ENCODE measurements at regions not wholly inside any gene's neighbourhood (a gene's known extent, or its start where the extent isn't known, plus 50 kb on each side); places are given as distances from the start of the nearest gene placed in this dataset.

- no peak for TF ChIP-seq SKIL (CRISPR knock-in tag; IDR thresholded peaks at IDR 0.05; ENCODE audit: borderline replicate concordance)
- TF ChIP-seq MTERF4 (CRISPR knock-in tag; IDR thresholded peaks at IDR 0.05): no peak
- no peak for TF ChIP-seq PRPF4 (IDR thresholded peaks at IDR 0.05; ENCODE audit: low read depth, low read length, poor library complexity, severe bottlenecking)
- TF ChIP-seq ZSCAN21 (CRISPR knock-in tag; IDR thresholded peaks at IDR 0.05; ENCODE audit: borderline replicate concordance): no peak
- TF ChIP-seq E2F1 (CRISPR knock-in tag; IDR thresholded peaks at IDR 0.05): no peak
- no peak for TF ChIP-seq ZNF572 (CRISPR knock-in tag; IDR thresholded peaks at IDR 0.05)
These were observed 282.9 kb downstream of the RAB28 start (continued) for GRCh38 chr4:13201241-13201640.

GRCh38 chr4:13196721-13197120 lies 287.4 kb downstream of the RAB28 start:
- Histone ChIP-seq H4K20me1 (ENCODE audit: insufficient read depth, low read length) (no peaks in the 10 kb centered on the region), H3K79me2 (ENCODE audit: insufficient read depth, low read length) (no peaks in the 10 kb centered on the region), H3K4me2 (ENCODE audit: low read depth, low read length) (no peak overlapping the region), H3K27ac (ENCODE audit: extremely low read length, insufficient read depth, low read length) (no peak overlapping the region), H3K27me3 (ENCODE audit: control insufficient read depth in 1 of 2, insufficient read depth in 2 of 2, low read length in 2 of 2) (no peaks in the 10 kb centered on the region), H3K4me1 (ENCODE audit: insufficient read depth, low read length) (no peaks in the 10 kb centered on the region), H3K36me3 (replicated peaks in 1 of 2; ENCODE audit: control insufficient read depth in 1 of 2, insufficient read depth in 2 of 2, low read length in 2 of 2) (peaks cover 0 to 2% of the 10 kb centered on the region in 2 experiments; a peak in 1 of 5 replicates), H3K4me3 (replicated peaks in 1 of 3; ENCODE audit: insufficient read depth in 1 of 3, low read depth in 2 of 3, low read length in 3 of 3) (no peak overlapping the region), H3K9me3 (ENCODE audit: low read length) (no peaks in the 10 kb centered on the region), H3K9ac (ENCODE audit: insufficient read depth, low read depth, low read length) (no peak overlapping the region), H2AFZ (ENCODE audit: low read length) (no peak overlapping the region)
- CTCF ChIA-PET (ENCODE audit: low intra/inter-chr PET ratio, low total read pairs): no interaction called here
- intact Hi-C loops (cut with micrococcal nuclease; ENCODE audit: unreplicated experiment): no loop called here
- FAIRE-seq (no peak), DNase-seq (ENCODE audit: low spot score) (no peak), ATAC-seq (no peak)
- POLR2A ChIA-PET: no interaction called here
- BruUV-seq (replicated peaks): no TSS peak
- in situ Hi-C loops (cut with HindIII; ENCODE audit: extremely low pct_ligation_motif_present, low pct_unique_long_range_greater_than_20kb): no loop called here
- 82% methylated on average over 4 of the region's 4 CpGs for WGBS (ENCODE audit: low lambda C conversion rate)
- TF ChIP-seq ZFP41 (CRISPR knock-in tag; IDR thresholded peaks at IDR 0.05; ENCODE audit: borderline replicate concordance) (no peak), RFX3 (CRISPR knock-in tag; IDR thresholded peaks at IDR 0.05) (no peak), DR1 (CRISPR knock-in tag; IDR thresholded peaks at IDR 0.05) (no peak), SOX6 (IDR thresholded peaks at IDR 0.05) (no peak), SOX6 (CRISPR knock-in tag; IDR thresholded peaks at IDR 0.05) (no peak), THAP8 (CRISPR knock-in tag; IDR thresholded peaks at IDR 0.05; ENCODE audit: borderline replicate concordance) (no peak), NPAS2 (CRISPR knock-in tag; IDR thresholded peaks at IDR 0.05; ENCODE audit: borderline replicate concordance) (no peak), ZNF34 (CRISPR knock-in tag; IDR thresholded peaks at IDR 0.05; ENCODE audit: borderline replicate concordance) (no peak), ZC3H4 (CRISPR knock-in tag; IDR thresholded peaks at IDR 0.05; ENCODE audit: borderline replicate concordance) (no peak), ZNF326 (CRISPR knock-in tag; IDR thresholded peaks at IDR 0.05; ENCODE audit: borderline replicate concordance) (no peak), CBX1 (IDR thresholded peaks at IDR 0.05; ENCODE audit: low read depth) (no peak), PCBP1 (IDR thresholded peaks at IDR 0.05; ENCODE audit: borderline replicate concordance, low read depth, low read length) (no peak), ZNF737 (CRISPR knock-in tag; IDR thresholded peaks at IDR 0.05; ENCODE audit: borderline replicate concordance) (no peak), ZNF766 (CRISPR knock-in tag; IDR thresholded peaks at IDR 0.05; ENCODE audit: borderline replicate concordance) (no peak), KDM3A (CRISPR knock-in tag; IDR thresholded peaks at IDR 0.05; ENCODE audit: low read depth) (no peak), ZFP1 (CRISPR knock-in tag; IDR thresholded peaks at IDR 0.05) (no peak)

All from HepG2 (cell line).